Epithelial cell of prostate (primary cell): ENCODE measurements at regions not wholly inside any gene's neighbourhood (a gene's known extent, or its start where the extent isn't known, plus 50 kb on each side); places are given as distances from the start of the nearest gene placed in this dataset.

Source experiments
- DNase-seq: peaks from one replicate; pipeline ENCODE4 v3.0.0-alpha.2; 2011; ENCODE audit warnings: low read depth, low spot score
- H3K27ac ChIP-seq: fragments of 450-650 bp; 2 replicates; pipeline ENCODE4 v1.5.1; 2017; ENCODE audit warnings: mild to moderate bottlenecking

- no peak overlapping the region for H3K27ac ChIP-seq
- DNase-seq, result no peak
Observed at GRCh38 chr22:27223317-27224177, 566.2 kb downstream of the MIAT start.

GRCh38 chr22:27224485-27225374 lies 567.3 kb downstream of the MIAT start:
- no peak for DNase-seq
- no peak overlapping the region for H3K27ac ChIP-seq

GRCh38 chr22:27226666-27227065 lies 569.3 kb downstream of the MIAT start:
- DNase-seq, result no peak
- H3K27ac ChIP-seq, result no peak overlapping the region

GRCh38 chr22:27228771-27229170 lies 571.4 kb downstream of the MIAT start:
- H3K27ac ChIP-seq, result no peak overlapping the region
- DNase-seq, result no peak

- H3K27ac ChIP-seq, result no peak overlapping the region
- DNase-seq, result no peak
Observed at GRCh38 chr22:27230189-27230588, 571.4 kb downstream of the MN1 start.

- H3K27ac ChIP-seq, result no peak overlapping the region
- no peak for DNase-seq
Observed at GRCh38 chr22:27231266-27231665, 570.3 kb downstream of the MN1 start.

- H3K27ac ChIP-seq, result no peak overlapping the region
- DNase-seq, result no peak
Observed at GRCh38 chr22:27232077-27232476, 569.5 kb downstream of the MN1 start.

- H3K27ac ChIP-seq, result no peak overlapping the region
- DNase-seq, result no peak
Observed at GRCh38 chr22:27237080-27237741, 564.3 kb downstream of the MN1 start.

- no peak overlapping the region for H3K27ac ChIP-seq
- DNase-seq, result peak; percentile 88
Observed at GRCh38 chr22:27238935-27239510, 562.5 kb downstream of the MN1 start.

- no peak for DNase-seq
- no peak overlapping the region for H3K27ac ChIP-seq
Observed at GRCh38 chr22:27239520-27239919, 562.0 kb downstream of the MN1 start.

GRCh38 chr22:27240298-27241075 lies 561.1 kb downstream of the MN1 start:
- H3K27ac ChIP-seq, result no peak overlapping the region
- no peak for DNase-seq

- H3K27ac ChIP-seq, result no peak overlapping the region
- DNase-seq, result no peak
Observed at GRCh38 chr22:27241430-27242321, 559.9 kb downstream of the MN1 start.

- DNase-seq, result no peak
- H3K27ac ChIP-seq, result no peak overlapping the region
Observed at GRCh38 chr22:27242474-27242873, 559.1 kb downstream of the MN1 start.

GRCh38 chr22:27242917-27243589 lies 558.5 kb downstream of the MN1 start:
- DNase-seq, result no peak
- no peak overlapping the region for H3K27ac ChIP-seq

- no peak for DNase-seq
- H3K27ac ChIP-seq, result no peak overlapping the region
Observed at GRCh38 chr22:27244328-27244727, 557.2 kb downstream of the MN1 start.

- no peak overlapping the region for H3K27ac ChIP-seq
- DNase-seq, result no peak
Observed at GRCh38 chr22:27245056-27245455, 556.5 kb downstream of the MN1 start.

GRCh38 chr22:27246558-27246957 lies 555.0 kb downstream of the MN1 start:
- no peak for DNase-seq
- no peak overlapping the region for H3K27ac ChIP-seq
